AG04450 (cell line): ENCODE measurements at regions not wholly inside any gene's neighbourhood (a gene's known extent, or its start where the extent isn't known, plus 50 kb on each side); places are given as distances from the start of the nearest gene placed in this dataset.
"Not testable (repeated sequence)": the region's sequence is repeated elsewhere in the genome, so short reads cannot be mapped to it uniquely, and the experiment has no call there.

Source experiments
- CTCF ChIA-PET: fragments of 300-600, 350-600 bp; formaldehyde crosslinking; extraction: SDS; loops from one replicate; lab custom pipeline; 2022; ENCODE audit warnings: antibody characterized with exemption, inconsistent platforms; lab: Charles Lee
- POLR2A ChIA-PET: fragments of 350-600 bp; formaldehyde crosslinking; extraction: SDS; loops from one replicate; lab custom pipeline; 2021; ENCODE audit warnings: antibody characterized with exemption, inconsistent platforms; lab: Yijun Ruan, JAX
- DNase-seq: peaks from one replicate; pipeline ENCODE4 v3.0.0-alpha.2; 2011; ENCODE audit warnings: low read depth, low spot score
- H3K27ac ChIP-seq: one replicate; pipeline ENCODE4 v1.5.1; 2012; ENCODE audit warnings: low read depth, low read length, control low read depth
- H3K27me3 ChIP-seq: one replicate; pipeline ENCODE4 v1.6.0; 2012; ENCODE audit warnings: low read length; ENCODE audit not compliant: control insufficient read depth, insufficient read depth
- H3K4me3 ChIP-seq: 2 replicates; pipeline ENCODE4 v1.5.1; 2011; ENCODE audit warnings: mild to moderate bottlenecking, low read depth, low read length, control low read depth
- H3K9me3 ChIP-seq: 2 replicates; pipeline ENCODE4 v1.5.1; 2012; ENCODE audit warnings: low read length; ENCODE audit not compliant: control insufficient read depth, insufficient read depth
- CTCF ChIP-seq: IDR thresholded peaks from 2 replicates; pipeline ENCODE4 v1.5.1; 2011; ENCODE audit warnings: low read depth, low read length, control low read depth, inconsistent platforms

GRCh38 chr7:81064426-81064825 is 145.6 kb upstream of the SEMA3C start:
- Histone ChIP-seq H3K27me3 (no peaks in the 10 kb centered on the region), H3K27ac (no peak overlapping the region), H3K4me3 (no peak overlapping the region), H3K9me3 (no peaks in the 10 kb centered on the region)
- CTCF ChIA-PET = no interaction called here
- no peak for DNase-seq
- no peak for TF ChIP-seq CTCF
- POLR2A ChIA-PET = no interaction called here

GRCh38 chr7:81062755-81063154 is 143.9 kb upstream of the SEMA3C start:
- no peak overlapping the region for H3K4me3 ChIP-seq
- DNase-seq = no peak
- CTCF ChIA-PET = no interaction called here

GRCh38 chr7:81057469-81057868 is 138.6 kb upstream of the SEMA3C start:
- POLR2A ChIA-PET, CTCF ChIA-PET, H3K4me3 ChIP-seq, DNase-seq, H3K27ac ChIP-seq, H3K9me3 ChIP-seq, H3K27me3 ChIP-seq: not testable (repeated sequence)

More at GRCh38 chr7:81062755-81063154, 143.9 kb upstream of the SEMA3C start:
- POLR2A ChIA-PET = no interaction called here
- no peaks in the 10 kb centered on the region for H3K27me3 ChIP-seq
- H3K27ac ChIP-seq = no peak overlapping the region
- peaks cover under 1% of the 10 kb centered on the region; the same call in 1 of the 2 replicates for H3K9me3 ChIP-seq
- TF ChIP-seq CTCF = no peak

GRCh38 chr7:81053623-81054022 is 134.8 kb upstream of the SEMA3C start:
- 0 out of 2 replicates have a peak, but pooled peaks have one; percentile 9 for TF ChIP-seq CTCF
- CTCF ChIA-PET = interaction anchor here (1.2 kb wide), 1 partner anchor 404 kb away, joined by 3 read pairs; no protein-coding TSS in a partner anchor
- Histone ChIP-seq H3K4me3 (no peak overlapping the region), H3K27me3 (no peaks in the 10 kb centered on the region), H3K9me3 (peaks cover 6% of the 10 kb centered on the region; the same call in 1 of the 2 replicates), H3K27ac (no peak overlapping the region)
- peak; percentile 7 for DNase-seq
- POLR2A ChIA-PET = no interaction called here

- CTCF ChIA-PET = no interaction called here
- Histone ChIP-seq H3K9me3 (peaks cover 7% of the 10 kb centered on the region), H3K4me3 (no peak overlapping the region), H3K27ac (no peak overlapping the region), H3K27me3 (no peaks in the 10 kb centered on the region)
- TF ChIP-seq CTCF = no peak
- DNase-seq = no peak
- POLR2A ChIA-PET = no interaction called here
These were observed 133.1 kb upstream of the SEMA3C start for GRCh38 chr7:81051811-81052413.
